DMS153 treated with DMSO at 0.1 percent for 48 hours (cell line): ENCODE measurements at regions not wholly inside any gene's neighbourhood (a gene's known extent, or its start where the extent isn't known, plus 50 kb on each side); places are given as distances from the start of the nearest gene placed in this dataset.
A peak's percentile ranks its signal among the peaks of the same experiment; 100 is the strongest.

ENCODE experiments used
- DNase-seq: peaks from one replicate; lab custom pipeline; 2025; ENCODE audit not compliant: unreplicated experiment; lab: John Stamatoyannopoulos, UW

- no peak for DNase-seq
Observed at GRCh38 chr18:32621034-32621433, 150.4 kb upstream of the GAREM1 start.

GRCh38 chr18:32618546-32618945 is 147.9 kb upstream of the GAREM1 start:
- DNase-seq, result no peak

GRCh38 chr18:32613821-32614220 is 143.1 kb upstream of the GAREM1 start:
- DNase-seq, result no peak

GRCh38 chr18:32612651-32613050 is 142.0 kb upstream of the GAREM1 start:
- peak; percentile 88 for DNase-seq

- no peak for DNase-seq
Observed at GRCh38 chr18:32610176-32610575, 139.5 kb upstream of the GAREM1 start.

GRCh38 chr18:32607816-32608215 is 137.1 kb upstream of the GAREM1 start:
- no peak for DNase-seq

GRCh38 chr18:32598144-32598543 is 127.5 kb upstream of the GAREM1 start:
- DNase-seq, result no peak

GRCh38 chr18:32596501-32596900 is 125.8 kb upstream of the GAREM1 start:
- DNase-seq, result no peak

- no peak for DNase-seq
Observed at GRCh38 chr18:32595832-32596231, 125.2 kb upstream of the GAREM1 start.

- DNase-seq, result no peak
Observed at GRCh38 chr18:32588191-32588590, 117.5 kb upstream of the GAREM1 start.

GRCh38 chr18:32583431-32583830 is 112.7 kb upstream of the GAREM1 start:
- DNase-seq, result no peak

GRCh38 chr18:32582455-32582854 is 111.8 kb upstream of the GAREM1 start:
- no peak for DNase-seq

GRCh38 chr18:32577561-32577960 is 106.9 kb upstream of the GAREM1 start:
- DNase-seq, result peak; percentile 36

- DNase-seq, result no peak
Observed at GRCh38 chr18:32576296-32576916, 105.7 kb upstream of the GAREM1 start.

- no peak for DNase-seq
Observed at GRCh38 chr18:32566960-32567359, 96.3 kb upstream of the GAREM1 start.

- no peak for DNase-seq
Observed at GRCh38 chr18:32553640-32554365, 83.1 kb upstream of the GAREM1 start.

- DNase-seq, result no peak
Observed at GRCh38 chr18:32553174-32553573, 82.5 kb upstream of the GAREM1 start.

- DNase-seq, result peak; percentile 66
Observed at GRCh38 chr18:32552421-32553030, 81.8 kb upstream of the GAREM1 start.

- no peak for DNase-seq
Observed at GRCh38 chr18:32550963-32551362, 80.3 kb upstream of the GAREM1 start.

GRCh38 chr18:32549248-32550110 is 78.8 kb upstream of the GAREM1 start:
- DNase-seq, result peak; percentile 76

- DNase-seq, result peak; percentile 53
Observed at GRCh38 chr18:32548688-32549087, 78.0 kb upstream of the GAREM1 start.
